IPS-18a (cell line): ENCODE measurements at regions not wholly inside any gene's neighbourhood (a gene's known extent, or its start where the extent isn't known, plus 50 kb on each side); places are given as distances from the start of the nearest gene placed in this dataset.

Source experiments
- H3K27ac ChIP-seq: one replicate; pipeline ENCODE4 v1.5.1; 2013; ENCODE audit warnings: low read length
- H3K27me3 ChIP-seq: one replicate; pipeline ENCODE4 v1.6.1; 2013; ENCODE audit warnings: mild to moderate bottlenecking, low read length; ENCODE audit not compliant: control insufficient read depth, insufficient read depth
- H3K36me3 ChIP-seq: one replicate; pipeline ENCODE4 v1.6.1; 2013; ENCODE audit warnings: low read depth, low read length; ENCODE audit not compliant: control insufficient read depth
- H3K4me1 ChIP-seq: one replicate; pipeline ENCODE4 v1.6.1; 2013; ENCODE audit warnings: low read depth, low read length; ENCODE audit not compliant: control insufficient read depth
- H3K4me3 ChIP-seq: one replicate; pipeline ENCODE4 v1.5.1; 2013; ENCODE audit warnings: low read length
- H3K9ac ChIP-seq: one replicate; pipeline ENCODE4 v1.6.1; 2013; ENCODE audit warnings: mild to moderate bottlenecking, low read length, moderate library complexity
- H3K9me3 ChIP-seq: one replicate; pipeline ENCODE4 v1.6.1; 2013; ENCODE audit warnings: low read depth, low read length; ENCODE audit not compliant: control insufficient read depth

- no peaks in the 10 kb centered on the region for H3K36me3 ChIP-seq
- H3K4me1 ChIP-seq = no peaks in the 10 kb centered on the region
- no peaks in the 10 kb centered on the region for H3K9me3 ChIP-seq
- no peak overlapping the region for H3K27ac ChIP-seq
- H3K27me3 ChIP-seq = no peaks in the 10 kb centered on the region
- no peak overlapping the region for H3K9ac ChIP-seq
- no peak overlapping the region for H3K4me3 ChIP-seq
These were observed 1001.7 kb upstream of the TMPRSS15 start for GRCh38 chr21:19405326-19405725.

DNA sequence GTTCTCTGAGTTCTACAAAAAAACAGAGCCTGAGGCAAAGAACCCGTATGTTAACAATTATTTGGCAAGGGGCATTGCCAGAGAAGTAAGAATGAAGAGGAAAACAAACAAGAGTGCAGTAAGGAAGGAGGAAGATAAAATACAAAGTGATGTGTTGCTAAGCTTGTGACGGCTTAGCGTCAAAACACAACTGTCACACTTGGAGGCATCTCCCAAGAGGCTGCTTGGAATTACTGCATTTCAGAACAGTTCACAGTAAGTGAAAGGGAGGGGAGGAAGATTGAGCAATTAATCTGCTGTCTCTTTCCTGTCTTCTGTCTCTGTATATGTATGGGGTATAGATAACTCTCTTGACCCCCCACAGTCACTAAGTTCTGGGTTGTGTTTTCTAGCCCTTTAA, 1017.0 kb upstream of the TMPRSS15 start:
- H3K36me3 ChIP-seq = no peaks in the 10 kb centered on the region
- H3K4me1 ChIP-seq = no peaks in the 10 kb centered on the region
- H3K4me3 ChIP-seq = no peak overlapping the region
- no peaks in the 10 kb centered on the region for H3K27me3 ChIP-seq
- H3K9ac ChIP-seq = no peak overlapping the region
- no peak overlapping the region for H3K27ac ChIP-seq
- peaks cover 6% of the 10 kb centered on the region for H3K9me3 ChIP-seq

GRCh38 chr21:19433623-19434022, 1030.0 kb upstream of the TMPRSS15 start:
- no peaks in the 10 kb centered on the region for H3K36me3 ChIP-seq
- no peak overlapping the region for H3K27ac ChIP-seq
- no peaks in the 10 kb centered on the region for H3K27me3 ChIP-seq
- no peak overlapping the region for H3K9ac ChIP-seq
- no peak overlapping the region for H3K4me3 ChIP-seq
- no peaks in the 10 kb centered on the region for H3K4me1 ChIP-seq
- no peaks in the 10 kb centered on the region for H3K9me3 ChIP-seq

- Histone ChIP-seq H3K4me3 (no peak overlapping the region), H3K9me3 (no peaks in the 10 kb centered on the region), H3K9ac (no peak overlapping the region), H3K36me3 (no peaks in the 10 kb centered on the region), H3K27me3 (no peaks in the 10 kb centered on the region), H3K4me1 (no peaks in the 10 kb centered on the region), H3K27ac (no peak overlapping the region)
These were observed 1037.4 kb upstream of the TMPRSS15 start for GRCh38 chr21:19440792-19441655.

DNA sequence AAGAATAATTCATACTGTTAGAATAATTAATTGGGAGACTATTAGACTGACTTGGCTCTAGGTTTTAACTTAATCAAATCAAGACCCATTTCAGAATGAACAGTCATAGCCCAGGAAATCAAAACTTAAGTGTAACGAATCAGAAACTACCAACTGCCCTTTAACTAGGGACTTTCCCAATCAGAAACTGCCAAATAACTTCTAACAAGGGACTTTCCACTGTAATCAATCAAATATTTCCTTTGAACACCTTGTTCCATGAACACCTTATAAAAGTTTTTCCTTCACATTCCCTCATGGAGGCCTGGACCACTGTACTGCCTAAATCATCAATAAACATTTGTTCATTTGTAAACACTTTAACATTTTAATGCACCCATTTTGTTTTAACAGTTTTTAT, 1054.7 kb upstream of the TMPRSS15 start:
- no peak overlapping the region for H3K4me3 ChIP-seq

GRCh38 chr21:19461481-19462205, 1058.1 kb upstream of the TMPRSS15 start:
- Histone ChIP-seq H3K4me3 (no peak overlapping the region), H3K9ac (no peak overlapping the region), H3K27ac (no peak overlapping the region)

More for the DNA sequence above, 1054.7 kb upstream of the TMPRSS15 start:
- Histone ChIP-seq H3K9ac (no peak overlapping the region), H3K9me3 (no peaks in the 10 kb centered on the region), H3K4me1 (peaks cover 6% of the 10 kb centered on the region), H3K27me3 (no peaks in the 10 kb centered on the region), H3K27ac (no peak overlapping the region), H3K36me3 (no peaks in the 10 kb centered on the region)

DNA sequence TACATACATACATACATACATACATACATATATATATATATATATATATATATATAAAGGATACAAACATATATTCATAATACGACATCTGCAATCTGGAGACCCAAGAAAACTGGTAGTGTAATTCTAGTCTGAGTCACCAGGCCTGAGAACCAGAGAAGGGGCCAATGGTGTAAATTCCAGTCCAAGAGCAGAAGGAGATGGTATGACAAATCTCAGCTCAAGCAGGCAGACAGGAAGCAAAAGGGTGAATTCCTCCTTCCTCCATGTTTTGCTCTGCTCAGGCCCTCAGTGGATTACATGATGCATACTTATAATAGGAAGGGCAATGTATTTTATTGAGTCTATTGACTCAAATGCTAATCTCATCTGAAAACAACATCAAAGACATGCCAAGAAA, 1060.4 kb upstream of the TMPRSS15 start:
- H3K9me3 ChIP-seq = no peaks in the 10 kb centered on the region
- no peak overlapping the region for H3K9ac ChIP-seq
- no peaks in the 10 kb centered on the region for H3K36me3 ChIP-seq
- H3K27me3 ChIP-seq = no peaks in the 10 kb centered on the region
- no peak overlapping the region for H3K27ac ChIP-seq
- no peaks in the 10 kb centered on the region for H3K4me1 ChIP-seq
- H3K4me3 ChIP-seq = no peak overlapping the region

More at GRCh38 chr21:19461481-19462205, 1058.1 kb upstream of the TMPRSS15 start:
- no peaks in the 10 kb centered on the region for H3K9me3 ChIP-seq
- H3K36me3 ChIP-seq = no peaks in the 10 kb centered on the region
- no peaks in the 10 kb centered on the region for H3K27me3 ChIP-seq
- H3K4me1 ChIP-seq = no peaks in the 10 kb centered on the region

- H3K36me3 ChIP-seq = no peaks in the 10 kb centered on the region
- no peak overlapping the region for H3K4me3 ChIP-seq
- H3K9me3 ChIP-seq = peaks cover 16% of the 10 kb centered on the region
- no peaks in the 10 kb centered on the region for H3K4me1 ChIP-seq
- H3K9ac ChIP-seq = no peak overlapping the region
- H3K27ac ChIP-seq = no peak overlapping the region
- no peaks in the 10 kb centered on the region for H3K27me3 ChIP-seq
These were observed 1065.6 kb upstream of the TMPRSS15 start for GRCh38 chr21:19468991-19469715.

DNA sequence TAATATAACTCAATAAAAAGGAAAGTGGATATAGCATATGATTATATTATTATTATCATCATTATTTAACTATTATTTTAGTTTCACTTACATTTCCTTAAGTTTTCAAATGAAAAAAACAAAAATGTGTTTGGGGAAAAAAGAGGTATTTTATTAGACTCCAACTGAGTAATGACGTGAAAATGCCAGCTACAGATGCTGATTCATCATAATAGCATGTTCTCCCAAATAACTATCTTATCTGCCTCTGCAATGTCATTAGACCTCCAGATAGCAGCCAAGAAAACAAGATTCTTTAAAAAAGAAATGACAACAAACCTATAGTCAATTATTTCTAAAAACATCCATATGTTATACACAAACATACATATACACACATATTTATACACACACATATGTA, 1071.9 kb upstream of the TMPRSS15 start:
- Histone ChIP-seq H3K27me3 (no peaks in the 10 kb centered on the region), H3K36me3 (no peaks in the 10 kb centered on the region), H3K4me3 (no peak overlapping the region), H3K4me1 (no peaks in the 10 kb centered on the region), H3K9me3 (peaks cover 5% of the 10 kb centered on the region), H3K9ac (no peak overlapping the region), H3K27ac (no peak overlapping the region)

DNA sequence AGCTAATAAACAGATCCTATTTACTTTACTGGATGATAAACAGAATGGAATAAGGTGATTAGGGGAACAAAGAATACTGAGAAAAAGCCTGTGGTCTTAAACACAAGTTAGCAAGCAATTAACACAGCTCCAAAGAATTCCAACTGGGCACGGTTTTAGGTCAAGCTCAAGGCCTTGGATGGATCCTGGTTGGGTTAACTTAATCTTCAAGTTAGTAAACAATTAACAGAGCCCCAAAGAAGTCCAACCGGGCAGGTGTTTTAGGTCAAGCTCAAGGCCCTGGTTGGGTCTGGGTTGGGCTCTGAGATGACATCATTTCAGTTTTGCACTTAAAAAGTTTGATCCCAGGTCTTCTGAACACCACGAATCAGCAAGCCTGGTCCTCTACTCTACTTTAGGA, 1086.3 kb upstream of the TMPRSS15 start:
- no peak overlapping the region for H3K9ac ChIP-seq
- H3K27ac ChIP-seq = no peak overlapping the region

GRCh38 chr21:19490481-19490880, 1086.9 kb upstream of the TMPRSS15 start:
- Histone ChIP-seq H3K4me3 (no peak overlapping the region), H3K9me3 (no peaks in the 10 kb centered on the region), H3K36me3 (no peaks in the 10 kb centered on the region), H3K27me3 (no peaks in the 10 kb centered on the region), H3K27ac (no peak overlapping the region), H3K4me1 (peaks cover 4% of the 10 kb centered on the region), H3K9ac (no peak overlapping the region)

More for the DNA sequence above, 1086.3 kb upstream of the TMPRSS15 start:
- Histone ChIP-seq H3K27me3 (no peaks in the 10 kb centered on the region), H3K9me3 (no peaks in the 10 kb centered on the region), H3K4me1 (peaks cover 4% of the 10 kb centered on the region), H3K4me3 (no peak overlapping the region), H3K36me3 (no peaks in the 10 kb centered on the region)
